Tibial nerve (tissue), 3 donors: ENCODE measurements at regions not wholly inside any gene's neighbourhood (a gene's known extent, or its start where the extent isn't known, plus 50 kb on each side); places are given as distances from the start of the nearest gene placed in this dataset.

Source experiments
- EP300 ChIP-seq, 2 donors: sonication (generic); formaldehyde crosslinking; IDR thresholded peaks; one replicate each; pipeline ENCODE4 v1.6.1; 2017; ENCODE audit warnings: antibody characterized with exemption in 2 of 2, mild to moderate bottlenecking in 1 of 2
- POLR2A ChIP-seq, 2 donors: fragments of 450-650 bp; IDR thresholded peaks; one replicate each; pipeline ENCODE4 v1.6.1; 2017; ENCODE audit warnings: antibody characterized with exemption in 2 of 2, mild to moderate bottlenecking in 2 of 2, moderate library complexity in 2 of 2

GRCh38 chr1:199945591-199945990 lies 81.9 kb upstream of the NR5A2 start:
- TF ChIP-seq EP300 (IDR thresholded peaks at IDR 0.05) = no peak
- no peak for TF ChIP-seq POLR2A (IDR thresholded peaks at IDR 0.05)
